PC-9 (cell line): ENCODE measurements at regions not wholly inside any gene's neighbourhood (a gene's known extent, or its start where the extent isn't known, plus 50 kb on each side); places are given as distances from the start of the nearest gene placed in this dataset.

Experiments
- BruUV-seq: library from RNA; stranded (reverse); fragments of 400-500 nt; replicated peaks from 2 replicates; lab custom pipeline; 2021; lab: Mats Ljungman, UMichigan
- CTCF ChIA-PET: fragments of 300-600 bp; sonication (Branson Sonifier 250); formaldehyde crosslinking; loops from one replicate; lab custom pipeline; 2022; ENCODE audit warnings: antibody characterized with exemption; lab: Charles Lee
- POLR2A ChIA-PET: fragments of 300-600 bp; sonication (Branson Sonifier 250); formaldehyde crosslinking; loops from one replicate; lab custom pipeline; 2022; ENCODE audit warnings: antibody characterized with exemption; ENCODE audit not compliant: unreplicated experiment; lab: Charles Lee
- DNase-seq, 2 experiments: peaks; one replicate each; pipeline versions ENCODE4 v3.0.0 to v3.0.0-alpha.2; 2015 to 2022; ENCODE audit warnings: mixed read lengths in 1 of 2
- H2AFZ ChIP-seq: fragments of 200-600 bp; sonication (generic); 2 replicates; pipeline ENCODE4 v1.8.1; 2017; ENCODE audit warnings: antibody characterized with exemption
- H3F3A ChIP-seq: fragments of 200-600 bp; sonication (generic); 2 replicates; pipeline ENCODE4 v1.8.1; 2017; ENCODE audit warnings: antibody characterized with exemption, mild to moderate bottlenecking, low read depth; ENCODE audit not compliant: insufficient read depth
- H3K27ac ChIP-seq: fragments of 200-600 bp; sonication (generic); 2 replicates; pipeline ENCODE4 v1.6.1; 2016; ENCODE audit warnings: mixed run types
- H3K27me3 ChIP-seq: fragments of 200-600 bp; sonication (generic); 2 replicates; pipeline ENCODE4 v1.6.1; 2016; ENCODE audit warnings: low read depth, mixed run types; ENCODE audit not compliant: insufficient read depth
- H3K36me3 ChIP-seq: fragments of 200-600 bp; sonication (generic); 2 replicates; pipeline ENCODE4 v1.6.1; 2016; ENCODE audit warnings: low read depth, mixed run types
- H3K4me1 ChIP-seq: fragments of 200-600 bp; sonication (generic); replicated peaks from 2 replicates; pipeline ENCODE4 v1.6.1; 2016; ENCODE audit warnings: mixed run types; ENCODE audit not compliant: insufficient read depth
- H3K4me2 ChIP-seq: fragments of 200-600 bp; sonication (generic); 2 replicates; pipeline ENCODE4 v1.6.1; 2017; ENCODE audit warnings: mixed run types
- H3K4me3 ChIP-seq: fragments of 200-600 bp; sonication (generic); 2 replicates; pipeline ENCODE4 v1.6.1; 2016; ENCODE audit warnings: mixed run types
- H3K79me2 ChIP-seq: fragments of 200-600 bp; sonication (generic); 2 replicates; pipeline ENCODE4 v1.6.1; 2017; ENCODE audit warnings: low read depth, mixed run types
- H3K9me2 ChIP-seq: fragments of 200-600 bp; sonication (generic); 2 replicates; pipeline ENCODE4 v1.8.1; 2017; ENCODE audit warnings: mild to moderate bottlenecking; ENCODE audit not compliant: insufficient read depth
- H3K9me3 ChIP-seq: fragments of 200-600 bp; sonication (generic); 2 replicates; pipeline ENCODE4 v1.8.1; 2016; ENCODE audit warnings: low read depth; ENCODE audit not compliant: insufficient read depth
- H4K20me1 ChIP-seq: fragments of 200-600 bp; sonication (generic); 2 replicates; pipeline ENCODE4 v1.8.1; 2017; ENCODE audit not compliant: insufficient read depth
- CTCF ChIP-seq: fragments of 200-600 bp; sonication (generic); conservative IDR thresholded peaks from 2 replicates; pipeline ENCODE4 v1.6.1; 2017; ENCODE audit warnings: mixed run types, antibody characterized with exemption, mild to moderate bottlenecking, moderate library complexity
- EZH2 ChIP-seq: fragments of 200-600 bp; sonication (generic); IDR thresholded peaks from 2 replicates; pipeline ENCODE4 v1.8.0; 2017; ENCODE audit warnings: antibody characterized with exemption, low read depth
- intact Hi-C: fragments of 100-400 bp; cut with micrococcal nuclease; formaldehyde crosslinking; loops from one replicate; pipeline ENCODE4 v1.10.0; 2022; ENCODE audit not compliant: unreplicated experiment

GRCh38 chr5:124591583-124591982, 154.9 kb downstream of the ZNF608 start:
- Histone ChIP-seq H3K9me2 (no peaks in the 10 kb centered on the region), H3K9me3 (no peaks in the 10 kb centered on the region), H4K20me1 (no peaks in the 10 kb centered on the region), H3K4me3 (no peak overlapping the region), H3K27me3 (no peaks in the 10 kb centered on the region), H2AFZ (no peak overlapping the region), H3K27ac (no peak overlapping the region), H3K36me3 (no peaks in the 10 kb centered on the region), H3F3A (peaks cover 5% of the 10 kb centered on the region), H3K79me2 (no peaks in the 10 kb centered on the region), H3K4me2 (no peak overlapping the region), H3K4me1 (peaks cover 5% of the 10 kb centered on the region; the same call in 1 of the 2 replicates)
- no peak for TF ChIP-seq EZH2
- no peak for TF ChIP-seq CTCF
- intact Hi-C loops = no loop called here
- ChIA-PET POLR2A (no interaction called here), CTCF (no interaction called here)
- no peak for DNase-seq
- BruUV-seq = no TSS peak

GRCh38 chr5:124590686-124591085, 155.8 kb downstream of the ZNF608 start:
- intact Hi-C loops = no loop called here
- Histone ChIP-seq H3K4me2 (no peak overlapping the region), H3K27me3 (no peaks in the 10 kb centered on the region), H4K20me1 (no peaks in the 10 kb centered on the region), H2AFZ (no peak overlapping the region), H3K4me1 (no peaks in the 10 kb centered on the region), H3K4me3 (no peak overlapping the region), H3K9me3 (no peaks in the 10 kb centered on the region), H3F3A (no peaks in the 10 kb centered on the region), H3K79me2 (no peaks in the 10 kb centered on the region), H3K27ac (no peak overlapping the region), H3K9me2 (no peaks in the 10 kb centered on the region), H3K36me3 (no peaks in the 10 kb centered on the region)
- no TSS peak for BruUV-seq
- no peak for DNase-seq
- ChIA-PET CTCF (no interaction called here), POLR2A (no interaction called here)
- no peak for TF ChIP-seq CTCF
- no peak for TF ChIP-seq EZH2

GRCh38 chr5:124587280-124587679, 159.2 kb downstream of the ZNF608 start:
- BruUV-seq = no TSS peak
- Histone ChIP-seq H3K9me3 (no peaks in the 10 kb centered on the region), H3K27me3 (no peaks in the 10 kb centered on the region), H4K20me1 (no peaks in the 10 kb centered on the region), H3K4me2 (no peak overlapping the region), H3K79me2 (no peaks in the 10 kb centered on the region), H3K36me3 (no peaks in the 10 kb centered on the region), H3K4me1 (peaks cover 12% of the 10 kb centered on the region), H2AFZ (no peak overlapping the region), H3K4me3 (no peak overlapping the region), H3F3A (peaks cover 3% of the 10 kb centered on the region; the same call in 1 of the 2 replicates), H3K27ac (no peak overlapping the region), H3K9me2 (no peaks in the 10 kb centered on the region)
- no peak for DNase-seq
- intact Hi-C loops = no loop called here
- ChIA-PET CTCF (no interaction called here), POLR2A (no interaction called here)
- TF ChIP-seq CTCF = no peak
- no peak for TF ChIP-seq EZH2
